SK-N-MC (cell line): ENCODE measurements at regions not wholly inside any gene's neighbourhood (a gene's known extent, or its start where the extent isn't known, plus 50 kb on each side); places are given as distances from the start of the nearest gene placed in this dataset.

Source experiments
- EZH2 ChIP-seq: fragments of 200-600 bp; sonication (generic); IDR thresholded peaks from one replicate; pipeline ENCODE4 v1.6.1; 2017; ENCODE audit warnings: antibody characterized with exemption
- FOXP2 ChIP-seq: optimal IDR thresholded peaks from 2 replicates; pipeline ENCODE3; 2011; ENCODE audit warnings: mild to moderate bottlenecking, moderate library complexity; ENCODE audit not compliant: insufficient read depth; ENCODE audit errors: extremely low read length, control extremely low read depth
- POLR2AphosphoS5 ChIP-seq: IDR thresholded peaks from 2 replicates; pipeline ENCODE4 v1.6.1; 2012; ENCODE audit warnings: mild to moderate bottlenecking, low read depth, low read length, borderline replicate concordance

DNA sequence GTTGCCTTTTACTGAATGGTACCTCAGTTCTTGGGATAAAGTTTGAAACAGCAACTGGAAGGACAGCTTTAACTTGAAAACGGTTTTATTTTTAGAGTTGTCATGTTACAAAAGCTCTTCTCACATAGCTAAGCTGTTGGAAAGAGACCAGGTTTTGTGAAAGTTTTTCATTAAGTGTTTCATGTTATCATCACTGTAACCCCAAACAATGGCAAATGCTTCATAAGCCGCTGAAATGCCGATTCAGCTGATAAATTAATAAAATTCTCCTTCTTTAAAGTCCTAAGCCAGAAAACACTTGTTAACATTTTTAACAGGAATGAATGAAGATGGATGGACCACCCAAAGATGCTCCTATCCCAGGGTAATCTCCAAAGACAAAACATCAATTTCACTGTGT, 76.1 kb upstream of the IRF2 start:
- TF ChIP-seq EZH2 (no peak), POLR2AphosphoS5 (no peak), FOXP2 (no peak)
